Activated T-cell treated with anti-CD3 and anti-CD28 coated beads, Interleukin-2, amount 50 U/mL, for 72 hours (primary cell): ENCODE measurements at regions not wholly inside any gene's neighbourhood (a gene's known extent, or its start where the extent isn't known, plus 50 kb on each side); places are given as distances from the start of the nearest gene placed in this dataset.

Experiments used
- ATAC-seq, 2 donors: fragments of 150-1000 bp; cut with Tn5 transposase; replicated peaks in 1 of 2; 2 replicates each; pipeline ENCODE4 v1.10.0; 2021; ENCODE audit warnings: moderate library complexity in 2 of 2, mild to moderate bottlenecking in 1 of 2
- DNase-seq, 2 donors: peaks; one replicate each; pipeline ENCODE4 v3.0.0; 2021 to 2022; ENCODE audit warnings: mixed read lengths in 1 of 2
- H3K27ac Mint-ChIP-seq: one replicate; pipeline ENCODE4 v1.8.0; 2022; ENCODE audit warnings: mild to moderate bottlenecking, moderate library complexity, mixed read lengths
- H3K27me3 Mint-ChIP-seq: one replicate; pipeline ENCODE4 v1.8.0; 2022; ENCODE audit warnings: low read depth, mixed read lengths
- H3K36me3 Mint-ChIP-seq, 2 donors: one replicate each; pipeline ENCODE4 v1.8.0; 2022; ENCODE audit warnings: mixed read lengths in 2 of 2, mild to moderate bottlenecking in 1 of 2; ENCODE audit not compliant: insufficient read depth in 2 of 2
- H3K4me1 Mint-ChIP-seq: one replicate; pipeline ENCODE4 v1.8.0; 2022; ENCODE audit warnings: low read depth, mixed read lengths
- H3K4me3 Mint-ChIP-seq, 2 donors: one replicate each; pipeline ENCODE4 v1.8.0; 2022; ENCODE audit warnings: mild to moderate bottlenecking in 2 of 2, mixed read lengths in 2 of 2, moderate library complexity in 2 of 2
- H3K9me3 Mint-ChIP-seq, 2 donors: one replicate each; pipeline ENCODE4 v1.8.0; 2022; ENCODE audit warnings: mixed read lengths in 2 of 2

GRCh38 chr1:192937128-192937527 is 122.0 kb downstream of the UCHL5 start:
- DNase-seq, result no peak
- Mint-ChIP-seq H3K4me1 (peaks cover 34% of the 10 kb centered on the region), H3K27me3 (peaks cover 6% of the 10 kb centered on the region), H3K4me3 (no peak overlapping the region), H3K27ac (no peak overlapping the region), H3K36me3 (peaks cover 2% of the 10 kb centered on the region in 2 donors), H3K9me3 (no peaks in the 10 kb centered on the region)
- ATAC-seq, result peak in 1 of 2 donors; percentile 16

- ATAC-seq (no peak), DNase-seq (no peak)
- Mint-ChIP-seq H3K36me3 (peaks cover 2% of the 10 kb centered on the region in 2 donors), H3K9me3 (no peaks in the 10 kb centered on the region), H3K27ac (no peak overlapping the region), H3K27me3 (peaks cover 6% of the 10 kb centered on the region), H3K4me3 (no peak overlapping the region), H3K4me1 (peaks cover 22% of the 10 kb centered on the region)
Measured at GRCh38 chr1:192939440-192939839, 119.7 kb downstream of the UCHL5 start.

- H3K36me3 Mint-ChIP-seq, result peaks cover 2% of the 10 kb centered on the region in 2 donors
- H3K27ac Mint-ChIP-seq, result no peak overlapping the region
- no peak for ATAC-seq
- DNase-seq, result no peak
- H3K27me3 Mint-ChIP-seq, result no peaks in the 10 kb centered on the region
- peaks cover 20% of the 10 kb centered on the region for H3K4me1 Mint-ChIP-seq
- H3K9me3 Mint-ChIP-seq, result no peaks in the 10 kb centered on the region
- no peak overlapping the region for H3K4me3 Mint-ChIP-seq
Measured at GRCh38 chr1:192940658-192941057, 118.5 kb downstream of the UCHL5 start.

- DNase-seq, result no peak
- Mint-ChIP-seq H3K27ac (no peak overlapping the region), H3K36me3 (peaks cover 0 to 2% of the 10 kb centered on the region in 2 donors), H3K9me3 (no peaks in the 10 kb centered on the region), H3K27me3 (no peaks in the 10 kb centered on the region), H3K4me1 (peaks cover 8% of the 10 kb centered on the region), H3K4me3 (no peak overlapping the region)
- no peak for ATAC-seq
Measured at GRCh38 chr1:192941722-192942411, 117.3 kb downstream of the UCHL5 start.

- no peak for ATAC-seq
- no peaks in the 10 kb centered on the region for H3K36me3 Mint-ChIP-seq
- H3K9me3 Mint-ChIP-seq, result no peaks in the 10 kb centered on the region
Measured at GRCh38 chr1:192943108-192943507, 116.1 kb downstream of the UCHL5 start.

GRCh38 chr1:192943522-192943921 is 115.6 kb downstream of the UCHL5 start:
- ATAC-seq (no peak), DNase-seq (no peak)
- no peaks in the 10 kb centered on the region for H3K4me1 Mint-ChIP-seq
- H3K27me3 Mint-ChIP-seq, result no peaks in the 10 kb centered on the region
- no peaks in the 10 kb centered on the region for H3K36me3 Mint-ChIP-seq
- H3K9me3 Mint-ChIP-seq, result no peaks in the 10 kb centered on the region
- no peak overlapping the region for H3K27ac Mint-ChIP-seq
- H3K4me3 Mint-ChIP-seq, result no peak overlapping the region

More at GRCh38 chr1:192943108-192943507, 116.1 kb downstream of the UCHL5 start:
- Mint-ChIP-seq H3K27me3 (no peaks in the 10 kb centered on the region), H3K4me3 (no peak overlapping the region), H3K27ac (no peak overlapping the region), H3K4me1 (no peaks in the 10 kb centered on the region)
- DNase-seq, result no peak

- Mint-ChIP-seq H3K9me3 (no peaks in the 10 kb centered on the region), H3K27me3 (no peaks in the 10 kb centered on the region), H3K27ac (no peak overlapping the region), H3K4me3 (no peak overlapping the region), H3K4me1 (no peaks in the 10 kb centered on the region), H3K36me3 (no peaks in the 10 kb centered on the region)
- no peak for ATAC-seq
- no peak for DNase-seq
Measured at GRCh38 chr1:192945390-192946130, 113.6 kb downstream of the UCHL5 start.

GRCh38 chr1:192949783-192950182 is 109.4 kb downstream of the UCHL5 start:
- Mint-ChIP-seq H3K27ac (no peak overlapping the region), H3K36me3 (no peaks in the 10 kb centered on the region), H3K9me3 (no peaks in the 10 kb centered on the region), H3K4me3 (no peak overlapping the region), H3K4me1 (no peaks in the 10 kb centered on the region), H3K27me3 (no peaks in the 10 kb centered on the region)
- DNase-seq (no peak), ATAC-seq (no peak)

GRCh38 chr1:192950926-192951325 is 108.2 kb downstream of the UCHL5 start:
- no peaks in the 10 kb centered on the region for H3K36me3 Mint-ChIP-seq
- H3K27me3 Mint-ChIP-seq, result no peaks in the 10 kb centered on the region
- no peak for DNase-seq
- ATAC-seq, result no peak
- no peaks in the 10 kb centered on the region for H3K9me3 Mint-ChIP-seq
- H3K4me3 Mint-ChIP-seq, result no peak overlapping the region
- no peaks in the 10 kb centered on the region for H3K4me1 Mint-ChIP-seq
- no peak overlapping the region for H3K27ac Mint-ChIP-seq

- ATAC-seq (peak; percentile 53 to 76), DNase-seq (no peak)
- Mint-ChIP-seq H3K36me3 (no peaks in the 10 kb centered on the region), H3K4me3 (no peak overlapping the region), H3K9me3 (no peaks in the 10 kb centered on the region), H3K27ac (peak overlapping the region; percentile 22), H3K4me1 (no peaks in the 10 kb centered on the region), H3K27me3 (no peaks in the 10 kb centered on the region)
Measured at GRCh38 chr1:192951691-192952460, 107.3 kb downstream of the UCHL5 start.

- Mint-ChIP-seq H3K27me3 (no peaks in the 10 kb centered on the region), H3K9me3 (no peaks in the 10 kb centered on the region), H3K36me3 (no peaks in the 10 kb centered on the region), H3K27ac (no peak overlapping the region), H3K4me3 (no peak overlapping the region), H3K4me1 (no peaks in the 10 kb centered on the region)
- DNase-seq, result no peak
- peak in 1 of 2 donors; percentile 62 for ATAC-seq
Measured at GRCh38 chr1:192952646-192953045, 106.5 kb downstream of the UCHL5 start.

- no peak overlapping the region for H3K4me3 Mint-ChIP-seq
Measured at GRCh38 chr1:192954705-192955265, 104.4 kb downstream of the UCHL5 start.

GRCh38 chr1:192958350-192958749 is 100.8 kb downstream of the UCHL5 start:
- DNase-seq (no peak), ATAC-seq (no peak)
- H3K27ac Mint-ChIP-seq, result no peak overlapping the region
- H3K36me3 Mint-ChIP-seq, result no peaks in the 10 kb centered on the region
- H3K27me3 Mint-ChIP-seq, result no peaks in the 10 kb centered on the region
- peaks cover 8% of the 10 kb centered on the region for H3K4me1 Mint-ChIP-seq
- H3K4me3 Mint-ChIP-seq, result no peak overlapping the region
- no peaks in the 10 kb centered on the region for H3K9me3 Mint-ChIP-seq

More at GRCh38 chr1:192954705-192955265, 104.4 kb downstream of the UCHL5 start:
- Mint-ChIP-seq H3K27ac (no peak overlapping the region), H3K4me1 (peaks cover 3% of the 10 kb centered on the region), H3K36me3 (no peaks in the 10 kb centered on the region), H3K27me3 (no peaks in the 10 kb centered on the region), H3K9me3 (no peaks in the 10 kb centered on the region)
- ATAC-seq (no peak), DNase-seq (no peak)
